Mesenchymal stem cell (in vitro differentiated cells and primary cell): ENCODE measurements at regions not wholly inside any gene's neighbourhood (a gene's known extent, or its start where the extent isn't known, plus 50 kb on each side); places are given as distances from the start of the nearest gene placed in this dataset.

Source experiments
- DNase-seq: peaks from one replicate; pipeline ENCODE4 v3.0.0-alpha.2; 2013
- H2AFZ ChIP-seq: one replicate; pipeline ENCODE4 v1.6.1; 2013; ENCODE audit warnings: low read depth, mild to moderate bottlenecking, control low read depth, inconsistent platforms, low read length, moderate library complexity
- H2AK5ac ChIP-seq: 2 replicates; pipeline ENCODE4 v1.6.1; 2013; ENCODE audit warnings: low read length, moderate library complexity, mild to moderate bottlenecking, inconsistent platforms; ENCODE audit not compliant: severe bottlenecking
- H2BK120ac ChIP-seq: one replicate; pipeline ENCODE4 v1.6.1; 2013; ENCODE audit warnings: low read depth, mild to moderate bottlenecking, inconsistent platforms, low read length, moderate library complexity
- H2BK12ac ChIP-seq, 2 experiments: one replicate each; pipeline ENCODE4 v1.6.1; 2013; ENCODE audit warnings: inconsistent platforms in 2 of 2, low read length in 2 of 2, mild to moderate bottlenecking in 2 of 2, moderate library complexity in 2 of 2, control low read depth in 1 of 2
- H2BK15ac ChIP-seq: one replicate; pipeline ENCODE4 v1.6.1; 2013; ENCODE audit warnings: mild to moderate bottlenecking, low read depth, inconsistent platforms; ENCODE audit not compliant: poor library complexity, severe bottlenecking
- H2BK5ac ChIP-seq: 2 replicates; pipeline ENCODE4 v1.6.1; 2013; ENCODE audit warnings: low read depth, mild to moderate bottlenecking, low read length, control low read depth, inconsistent platforms; ENCODE audit not compliant: poor library complexity, severe bottlenecking
- H3K14ac ChIP-seq, 2 experiments: one replicate each; pipeline ENCODE4 v1.6.1; 2013; ENCODE audit warnings: inconsistent platforms in 2 of 2, low read length in 2 of 2, control low read depth in 1 of 2, mild to moderate bottlenecking in 1 of 2, moderate library complexity in 1 of 2
- H3K18ac ChIP-seq, 2 experiments: one replicate each; pipeline ENCODE4 v1.6.1; 2013; ENCODE audit warnings: inconsistent platforms in 2 of 2, low read length in 2 of 2, control low read depth in 1 of 2, low read depth in 1 of 2, mild to moderate bottlenecking in 1 of 2
- H3K23ac ChIP-seq, 2 experiments: one replicate each; pipeline ENCODE4 v1.6.1; 2013; ENCODE audit warnings: inconsistent platforms in 2 of 2, low read length in 2 of 2, mild to moderate bottlenecking in 2 of 2, moderate library complexity in 2 of 2, control low read depth in 1 of 2
- H3K27ac ChIP-seq: 2 replicates; pipeline ENCODE4 v1.5.1; 2013; ENCODE audit warnings: mild to moderate bottlenecking, moderate library complexity, low read length, control low read depth, inconsistent platforms; ENCODE audit not compliant: poor library complexity, severe bottlenecking
- H3K27me3 ChIP-seq, 2 experiments: 2 replicates each; pipeline versions ENCODE4 v1.6.1 to v1.7.0; 2013; ENCODE audit warnings: low read length in 2 of 2, mild to moderate bottlenecking in 2 of 2, moderate library complexity in 2 of 2, control low read depth in 1 of 2, inconsistent platforms in 1 of 2; ENCODE audit not compliant: control insufficient read depth in 1 of 2, insufficient read depth in 1 of 2
- H3K36me3 ChIP-seq, 2 experiments: 2 replicates each; pipeline versions ENCODE4 v1.6.1 to v1.7.0; 2013; ENCODE audit warnings: low read length in 2 of 2, control low read depth in 1 of 2, inconsistent platforms in 1 of 2, low read depth in 1 of 2, mild to moderate bottlenecking in 1 of 2; ENCODE audit not compliant: insufficient read depth in 2 of 2, control insufficient read depth in 1 of 2
- H3K4ac ChIP-seq, 2 experiments: one replicate each; pipeline ENCODE4 v1.6.1; 2013; ENCODE audit warnings: inconsistent platforms in 2 of 2, low read length in 2 of 2, mild to moderate bottlenecking in 2 of 2, moderate library complexity in 2 of 2, control low read depth in 1 of 2, low read depth in 1 of 2
- H3K4me1 ChIP-seq: 2 replicates; pipeline ENCODE4 v1.6.1; 2013; ENCODE audit warnings: low read depth, low read length, control low read depth; ENCODE audit not compliant: control insufficient read depth, insufficient read depth
- H3K4me2 ChIP-seq: 2 replicates; pipeline ENCODE4 v1.6.1; 2013; ENCODE audit warnings: low read length, mild to moderate bottlenecking, inconsistent platforms; ENCODE audit not compliant: poor library complexity, severe bottlenecking
- H3K4me3 ChIP-seq, 2 experiments: 2 replicates each; pipeline versions ENCODE4 v1.5.1 to v1.7.0; 2013; ENCODE audit warnings: low read length in 2 of 2, mild to moderate bottlenecking in 2 of 2, control low read depth in 1 of 2, low read depth in 1 of 2; ENCODE audit not compliant: insufficient read depth in 1 of 2
- H3K79me1 ChIP-seq: replicated peaks from 2 replicates; pipeline ENCODE4 v1.6.1; 2013; ENCODE audit warnings: mild to moderate bottlenecking, control low read depth, low read length, inconsistent platforms; ENCODE audit not compliant: poor library complexity, severe bottlenecking
- H3K9ac ChIP-seq: 2 replicates; pipeline ENCODE4 v1.7.0; 2013; ENCODE audit warnings: mild to moderate bottlenecking, low read length, moderate library complexity
- H3K9me3 ChIP-seq: 2 replicates; pipeline ENCODE4 v1.7.0; 2013; ENCODE audit warnings: mild to moderate bottlenecking, low read length; ENCODE audit not compliant: control insufficient read depth
- H4K8ac ChIP-seq: one replicate; pipeline ENCODE4 v1.6.1; 2013; ENCODE audit warnings: inconsistent platforms, mild to moderate bottlenecking, low read length, moderate library complexity
- H4K91ac ChIP-seq: one replicate; pipeline ENCODE4 v1.6.1; 2013; ENCODE audit warnings: mild to moderate bottlenecking, low read length, inconsistent platforms
- WGBS: methylation state at CpG from one replicate; pipeline ENCODE4 v1.1.7; 2013; ENCODE audit warnings: mixed read lengths; 5-methylcytosine and 5-hydroxymethylcytosine counted together

- Histone ChIP-seq H2BK120ac (no peak overlapping the region), H3K9me3 (no peaks in the 10 kb centered on the region), H3K27ac (no peak overlapping the region), H2BK12ac (no peak overlapping the region), H3K4me3 (no peak overlapping the region), H3K23ac (no peak overlapping the region), H3K9ac (no peak overlapping the region), H2AK5ac (no peak overlapping the region), H2BK5ac (no peak overlapping the region), H4K8ac (no peak overlapping the region), H3K79me1 (no peaks in the 10 kb centered on the region), H4K91ac (no peak overlapping the region), H3K4me1 (no peaks in the 10 kb centered on the region), H3K18ac (no peak overlapping the region), H3K36me3 (no peaks in the 10 kb centered on the region), H3K14ac (no peak overlapping the region), H2BK15ac (no peak overlapping the region), H3K27me3 (peaks cover 21 to 77% of the 10 kb centered on the region in 2 experiments), H3K4me2 (no peak overlapping the region), H3K4ac (no peak overlapping the region), H2AFZ (no peak overlapping the region)
- DNase-seq: no peak
- WGBS: no CpG with 5 or more reads among the region's 1 CpG
Measured at GRCh38 chr22:22138915-22139314, 105.7 kb upstream of the VPREB1 start.

- no peak overlapping the region for H2AK5ac ChIP-seq
- H3K23ac ChIP-seq: no peak overlapping the region
- 100% methylated on average over 1 of the region's 2 CpGs for WGBS
- no peak overlapping the region for H3K14ac ChIP-seq
- H2BK120ac ChIP-seq: no peak overlapping the region
- H3K36me3 ChIP-seq: no peaks in the 10 kb centered on the region
- H3K27me3 ChIP-seq: peaks cover 17 to 71% of the 10 kb centered on the region in 2 experiments
- no peak overlapping the region for H3K4ac ChIP-seq
- H3K4me2 ChIP-seq: no peak overlapping the region
- H2BK15ac ChIP-seq: no peak overlapping the region
- H2BK12ac ChIP-seq: no peak overlapping the region
- H4K91ac ChIP-seq: no peak overlapping the region
- H3K9me3 ChIP-seq: no peaks in the 10 kb centered on the region
- H3K4me3 ChIP-seq: no peak overlapping the region
- H3K9ac ChIP-seq: no peak overlapping the region
- H3K18ac ChIP-seq: no peak overlapping the region
- H2BK5ac ChIP-seq: no peak overlapping the region
- no peaks in the 10 kb centered on the region for H3K4me1 ChIP-seq
- no peaks in the 10 kb centered on the region for H3K79me1 ChIP-seq
- no peak for DNase-seq
- no peak overlapping the region for H2AFZ ChIP-seq
- H3K27ac ChIP-seq: no peak overlapping the region
- H4K8ac ChIP-seq: no peak overlapping the region
Measured at GRCh38 chr22:22137891-22138290, 106.7 kb upstream of the VPREB1 start.

- no peaks in the 10 kb centered on the region for H3K36me3 ChIP-seq
- no peak overlapping the region for H3K14ac ChIP-seq
- H3K4ac ChIP-seq: no peak overlapping the region
- H2BK5ac ChIP-seq: no peak overlapping the region
- no peak overlapping the region for H2BK12ac ChIP-seq
- no peak overlapping the region for H3K4me2 ChIP-seq
- H3K27me3 ChIP-seq: peaks cover 3 to 40% of the 10 kb centered on the region in 2 experiments
- no peak overlapping the region for H3K23ac ChIP-seq
- 87% methylated on average over 3 of the region's 5 CpGs for WGBS
- no peak overlapping the region for H3K4me3 ChIP-seq
- no peaks in the 10 kb centered on the region for H3K4me1 ChIP-seq
- H4K91ac ChIP-seq: no peak overlapping the region
- H3K9me3 ChIP-seq: no peaks in the 10 kb centered on the region
- H2AK5ac ChIP-seq: no peak overlapping the region
- no peak overlapping the region for H3K18ac ChIP-seq
- H3K27ac ChIP-seq: no peak overlapping the region
- no peak overlapping the region for H2BK120ac ChIP-seq
- H3K79me1 ChIP-seq: no peaks in the 10 kb centered on the region
- H2AFZ ChIP-seq: no peak overlapping the region
- H2BK15ac ChIP-seq: no peak overlapping the region
- no peak for DNase-seq
- H4K8ac ChIP-seq: no peak overlapping the region
- no peak overlapping the region for H3K9ac ChIP-seq
Measured at GRCh38 chr22:22133910-22134309, 110.7 kb upstream of the VPREB1 start.

GRCh38 chr22:22130953-22131608 is 113.5 kb upstream of the VPREB1 start:
- H3K27me3 ChIP-seq: peaks cover 3 to 15% of the 10 kb centered on the region in 2 experiments
- no peak overlapping the region for H2BK15ac ChIP-seq
- no peaks in the 10 kb centered on the region for H3K36me3 ChIP-seq
- H4K8ac ChIP-seq: no peak overlapping the region
- H2BK5ac ChIP-seq: no peak overlapping the region
- no peak overlapping the region for H2BK120ac ChIP-seq
- H3K4me1 ChIP-seq: peaks cover 2% of the 10 kb centered on the region
- H3K9ac ChIP-seq: no peak overlapping the region
- no peak overlapping the region for H3K27ac ChIP-seq
- H2AK5ac ChIP-seq: no peak overlapping the region
- no peak overlapping the region for H3K4ac ChIP-seq
- no peak overlapping the region for H3K4me2 ChIP-seq
- no peaks in the 10 kb centered on the region for H3K9me3 ChIP-seq
- no peak overlapping the region for H3K18ac ChIP-seq
- H2AFZ ChIP-seq: no peak overlapping the region
- no peak overlapping the region for H3K14ac ChIP-seq
- WGBS: 63% methylated on average over 3 of the region's 3 CpGs
- H3K23ac ChIP-seq: no peak overlapping the region
- H4K91ac ChIP-seq: no peak overlapping the region
- no peak for DNase-seq
- H3K4me3 ChIP-seq: no peak overlapping the region
- no peaks in the 10 kb centered on the region for H3K79me1 ChIP-seq
- no peak overlapping the region for H2BK12ac ChIP-seq
